Mucosa of descending colon (tissue), 3 donors: ENCODE measurements at regions not wholly inside any gene's neighbourhood (a gene's known extent, or its start where the extent isn't known, plus 50 kb on each side); places are given as distances from the start of the nearest gene placed in this dataset.

Source experiments
- ATAC-seq: fragments of 200-7000 bp; cut with Tn5 transposase; one replicate; pipeline ENCODE4 v1.9.1; 2020; ENCODE audit warnings: mild to moderate bottlenecking, moderate library complexity
- DNase-seq, 3 donors: peaks; one replicate each; pipeline ENCODE4 v3.0.0-alpha.2; 2020
- H3K36me3 ChIP-seq: fragments of 200-600 bp; one replicate; pipeline ENCODE4 v1.8.0; 2021; ENCODE audit warnings: low read depth, mild to moderate bottlenecking
- H3K4me1 ChIP-seq: fragments of 200-600 bp; one replicate; pipeline ENCODE4 v1.8.0; 2021; ENCODE audit warnings: low read depth, mild to moderate bottlenecking
- H3K4me3 ChIP-seq: fragments of 200-600 bp; one replicate; pipeline ENCODE4 v1.8.0; 2021; ENCODE audit warnings: mild to moderate bottlenecking
- H3K9me3 ChIP-seq: fragments of 200-600 bp; one replicate; pipeline ENCODE4 v1.8.0; 2021; ENCODE audit warnings: mild to moderate bottlenecking
- CTCF ChIP-seq: fragments of 200-600 bp; IDR thresholded peaks from one replicate; pipeline ENCODE4 v1.8.0; 2022; ENCODE audit warnings: antibody characterized with exemption, mild to moderate bottlenecking
- intact Hi-C, 2 donors: fragments of 100-400 bp; cut with DNase I in 1 of 2; cut with micrococcal nuclease in 1 of 2; formaldehyde crosslinking; loops; one replicate each; pipeline versions ENCODE4 v1.11.0 to v1.11.1; 2022; cut with DNase I, micrococcal nuclease
- donor health status: DM: no; HTN: no; CAD: no; lungs with moderate emphysema.
- donor health status: DM: no; HTN: no; CAD: no.
- donor health status: DM: no; HTN: yes; CAD: no.

GRCh38 chr11:112377946-112378345, 117.3 kb upstream of the PLET1 start:
- no peaks in the 10 kb centered on the region for H3K36me3 ChIP-seq
- intact Hi-C loops, result no loop called here
- H3K9me3 ChIP-seq, result no peaks in the 10 kb centered on the region
- no peak for DNase-seq
- no peak overlapping the region for H3K4me3 ChIP-seq
- no peak for ATAC-seq
- H3K4me1 ChIP-seq, result no peaks in the 10 kb centered on the region
- TF ChIP-seq CTCF, result no peak

- intact Hi-C loops, result no loop called here
- no peaks in the 10 kb centered on the region for H3K9me3 ChIP-seq
- no peak overlapping the region for H3K4me3 ChIP-seq
- no peak for DNase-seq
- no peak for TF ChIP-seq CTCF
- no peak for ATAC-seq
- no peaks in the 10 kb centered on the region for H3K4me1 ChIP-seq
- H3K36me3 ChIP-seq, result no peaks in the 10 kb centered on the region
These were observed 119.8 kb upstream of the PLET1 start for GRCh38 chr11:112380464-112380863.

- DNase-seq (no peak), ATAC-seq (no peak)
- no peaks in the 10 kb centered on the region for H3K9me3 ChIP-seq
- no peak overlapping the region for H3K4me3 ChIP-seq
- intact Hi-C loops, result no loop called here
- H3K4me1 ChIP-seq, result no peaks in the 10 kb centered on the region
- no peak for TF ChIP-seq CTCF
- no peaks in the 10 kb centered on the region for H3K36me3 ChIP-seq
These were observed 120.9 kb upstream of the PLET1 start for GRCh38 chr11:112381578-112381977.

GRCh38 chr11:112382561-112382960, 121.9 kb upstream of the PLET1 start:
- intact Hi-C loops, result no loop called here
- Histone ChIP-seq H3K9me3 (no peaks in the 10 kb centered on the region), H3K4me1 (no peaks in the 10 kb centered on the region), H3K36me3 (no peaks in the 10 kb centered on the region), H3K4me3 (no peak overlapping the region)
- ATAC-seq, result no peak
- DNase-seq, result no peak
- TF ChIP-seq CTCF, result no peak

GRCh38 chr11:112388496-112388895, 127.8 kb upstream of the PLET1 start:
- no peak overlapping the region for H3K4me3 ChIP-seq
- H3K36me3 ChIP-seq, result no peaks in the 10 kb centered on the region
- DNase-seq (no peak), ATAC-seq (no peak)
- intact Hi-C loops, result no loop called here
- no peaks in the 10 kb centered on the region for H3K9me3 ChIP-seq
- TF ChIP-seq CTCF, result no peak
- H3K4me1 ChIP-seq, result no peaks in the 10 kb centered on the region

GRCh38 chr11:112391086-112391485, 130.4 kb upstream of the PLET1 start:
- no peaks in the 10 kb centered on the region for H3K36me3 ChIP-seq
- H3K4me3 ChIP-seq, result no peak overlapping the region
- ATAC-seq (no peak), DNase-seq (no peak)
- no peak for TF ChIP-seq CTCF
- no peaks in the 10 kb centered on the region for H3K4me1 ChIP-seq
- intact Hi-C loops, result no loop called here
- no peaks in the 10 kb centered on the region for H3K9me3 ChIP-seq
